ENCODE measurements at regions not wholly inside any gene's neighbourhood (a gene's known extent, or its start where the extent isn't known, plus 50 kb on each side); places are given as distances from the start of the nearest gene placed in this dataset.

DNA sequence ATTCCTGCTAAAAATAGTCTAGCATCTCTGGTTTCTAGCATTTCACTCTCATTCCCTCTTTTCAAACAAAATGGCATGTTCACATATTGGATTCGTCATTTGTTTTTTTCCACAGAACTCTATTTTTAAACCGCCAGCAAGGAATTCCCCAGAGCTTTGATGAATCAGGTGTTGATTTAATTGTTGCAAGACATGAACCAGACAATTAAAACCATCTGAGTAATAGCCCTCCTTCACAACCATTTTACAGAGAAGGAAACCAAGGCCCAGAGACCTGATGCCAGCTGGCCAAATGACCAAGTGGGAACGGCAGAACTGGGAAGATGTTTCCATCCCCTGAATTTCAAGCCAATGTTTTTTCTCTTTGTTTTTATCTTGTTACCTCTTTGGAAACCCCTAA, 167.0 kb downstream of the CAAP1 start:
- DNase-seq (ENCODE audit: low read depth) = no peak
- H3K4me3 ChIP-seq (ENCODE audit: low read depth, low read length) = no peak overlapping the region
- TF ChIP-seq, protein P1, sequence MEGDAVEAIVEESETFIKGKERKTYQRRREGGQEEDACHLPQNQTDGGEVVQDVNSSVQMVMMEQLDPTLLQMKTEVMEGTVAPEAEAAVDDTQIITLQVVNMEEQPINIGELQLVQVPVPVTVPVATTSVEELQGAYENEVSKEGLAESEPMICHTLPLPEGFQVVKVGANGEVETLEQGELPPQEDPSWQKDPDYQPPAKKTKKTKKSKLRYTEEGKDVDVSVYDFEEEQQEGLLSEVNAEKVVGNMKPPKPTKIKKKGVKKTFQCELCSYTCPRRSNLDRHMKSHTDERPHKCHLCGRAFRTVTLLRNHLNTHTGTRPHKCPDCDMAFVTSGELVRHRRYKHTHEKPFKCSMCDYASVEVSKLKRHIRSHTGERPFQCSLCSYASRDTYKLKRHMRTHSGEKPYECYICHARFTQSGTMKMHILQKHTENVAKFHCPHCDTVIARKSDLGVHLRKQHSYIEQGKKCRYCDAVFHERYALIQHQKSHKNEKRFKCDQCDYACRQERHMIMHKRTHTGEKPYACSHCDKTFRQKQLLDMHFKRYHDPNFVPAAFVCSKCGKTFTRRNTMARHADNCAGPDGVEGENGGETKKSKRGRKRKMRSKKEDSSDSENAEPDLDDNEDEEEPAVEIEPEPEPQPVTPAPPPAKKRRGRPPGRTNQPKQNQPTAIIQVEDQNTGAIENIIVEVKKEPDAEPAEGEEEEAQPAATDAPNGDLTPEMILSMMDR (IDR thresholded peaks at IDR 0.05; ENCODE audit: insufficient read depth, low read depth, low read length, missing control alignments) = no peak

DNA sequence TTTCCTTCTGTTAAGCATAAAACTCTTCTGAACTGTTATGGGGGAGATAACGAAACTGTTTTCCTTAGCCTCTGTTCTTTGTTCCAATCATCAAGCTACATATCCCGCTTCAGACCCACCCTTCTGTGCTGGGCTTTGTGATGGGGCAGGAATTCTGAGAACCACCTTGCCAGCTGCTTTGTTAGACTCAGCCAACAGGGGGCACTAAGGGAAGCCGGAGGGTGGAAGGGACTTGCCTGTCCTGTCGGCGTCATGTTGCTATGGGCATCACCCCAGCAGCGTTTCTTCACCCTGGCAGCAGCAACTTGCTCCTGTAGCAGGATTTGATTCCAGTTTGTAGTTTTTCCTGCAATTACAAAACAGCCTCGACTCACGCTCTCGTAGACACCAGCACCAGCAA, 169.1 kb downstream of the CAAP1 start:
- DNase-seq (ENCODE audit: low read depth) = peak; percentile 62
- TF ChIP-seq, protein P1 (IDR thresholded peaks at IDR 0.05; ENCODE audit: insufficient read depth, low read depth, low read length, missing control alignments) = peak; percentile 67
- H3K4me3 ChIP-seq (ENCODE audit: low read depth, low read length) = no peak overlapping the region

DNA sequence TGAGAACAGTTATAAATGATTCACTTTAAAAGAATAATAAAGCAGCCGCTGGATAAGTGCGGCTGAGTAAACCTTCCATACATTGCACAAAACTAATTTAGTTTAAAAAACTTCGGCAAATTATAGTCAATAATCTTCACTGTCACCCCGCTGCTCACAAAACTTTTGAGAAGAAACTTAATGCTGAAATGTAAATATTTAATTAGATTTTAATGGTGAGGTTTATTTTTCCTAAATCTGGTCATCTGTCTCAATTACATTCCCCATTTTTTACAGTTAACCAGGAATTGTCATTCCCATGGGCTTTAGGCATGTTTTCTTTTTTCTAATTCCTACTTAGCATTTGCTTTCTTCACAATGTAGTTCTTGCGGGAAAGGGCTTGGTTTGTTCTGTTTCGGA, 169.8 kb downstream of the CAAP1 start:
- TF ChIP-seq, protein P1 (IDR thresholded peaks at IDR 0.05; ENCODE audit: insufficient read depth, low read depth, low read length, missing control alignments) = no peak
- no peak overlapping the region for H3K4me3 ChIP-seq (ENCODE audit: low read depth, low read length)

DNA sequence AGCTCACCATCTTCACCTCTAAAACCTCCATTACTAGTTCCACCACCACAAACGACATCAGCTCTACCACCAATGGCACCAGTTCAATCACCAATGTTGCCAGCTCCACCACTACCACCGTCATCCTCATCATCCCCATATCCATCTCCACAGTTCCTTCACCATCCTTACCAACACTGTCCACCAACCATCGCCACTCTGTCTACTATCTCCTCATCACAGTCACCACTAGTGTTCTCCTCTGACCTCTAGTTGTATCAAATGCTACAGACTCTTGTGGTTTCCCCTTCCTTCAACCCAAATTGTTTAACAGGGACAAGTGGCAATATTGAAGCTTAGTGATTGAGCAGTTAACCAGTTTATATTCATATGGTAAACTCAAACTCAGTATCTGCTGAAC, 182.6 kb downstream of the CAAP1 start:
- no peak for DNase-seq (ENCODE audit: low read depth)
- TF ChIP-seq, protein P1 (IDR thresholded peaks at IDR 0.05; ENCODE audit: insufficient read depth, low read depth, low read length, missing control alignments) = no peak
- H3K4me3 ChIP-seq (ENCODE audit: low read depth, low read length) = no peak overlapping the region

More for the DNA sequence above, 169.8 kb downstream of the CAAP1 start:
- no peak for DNase-seq (ENCODE audit: low read depth)

DNA sequence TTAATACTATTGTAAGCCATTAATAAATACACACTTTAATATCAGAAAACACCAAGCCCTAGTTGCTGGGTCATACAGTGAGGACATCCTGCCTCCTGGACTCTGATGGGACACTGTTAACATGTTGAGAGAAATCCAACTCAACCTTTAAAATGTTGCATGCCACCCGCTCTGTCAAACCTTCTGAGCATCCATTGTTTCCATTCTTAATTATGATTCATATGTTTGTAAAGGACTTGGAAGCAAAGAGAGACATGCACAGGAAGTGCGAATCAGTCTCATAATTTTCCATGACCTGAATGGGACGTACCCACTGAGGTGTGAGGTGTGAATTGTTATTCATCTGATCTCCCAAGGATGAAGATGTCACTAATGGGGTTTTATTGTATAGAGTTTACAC, 186.4 kb downstream of the CAAP1 start:
- no peak overlapping the region for H3K4me3 ChIP-seq (ENCODE audit: low read depth, low read length)
- TF ChIP-seq, protein P1 (IDR thresholded peaks at IDR 0.05; ENCODE audit: insufficient read depth, low read depth, low read length, missing control alignments) = no peak
- DNase-seq (ENCODE audit: low read depth) = no peak

DNA sequence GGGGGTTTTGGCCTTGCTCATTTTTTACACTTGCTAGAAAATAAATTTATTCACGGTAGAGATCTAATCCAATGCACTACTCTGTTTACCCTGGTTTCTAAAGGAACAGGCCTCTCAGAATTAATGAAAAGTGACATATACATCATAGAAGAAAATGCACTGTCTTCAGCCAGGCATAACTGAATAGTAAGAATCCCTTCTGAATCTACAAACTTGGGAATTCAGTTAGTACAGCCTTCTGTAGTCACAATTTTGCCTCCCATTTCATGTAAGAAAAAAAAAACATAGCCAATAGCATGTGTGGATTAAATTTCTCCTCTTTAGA, 197.3 kb downstream of the CAAP1 start:
- no peak overlapping the region for H3K4me3 ChIP-seq (ENCODE audit: low read depth, low read length)
- DNase-seq (ENCODE audit: low read depth) = no peak
- TF ChIP-seq, protein P1 (IDR thresholded peaks at IDR 0.05; ENCODE audit: insufficient read depth, low read depth, low read length, missing control alignments) = no peak

DNA sequence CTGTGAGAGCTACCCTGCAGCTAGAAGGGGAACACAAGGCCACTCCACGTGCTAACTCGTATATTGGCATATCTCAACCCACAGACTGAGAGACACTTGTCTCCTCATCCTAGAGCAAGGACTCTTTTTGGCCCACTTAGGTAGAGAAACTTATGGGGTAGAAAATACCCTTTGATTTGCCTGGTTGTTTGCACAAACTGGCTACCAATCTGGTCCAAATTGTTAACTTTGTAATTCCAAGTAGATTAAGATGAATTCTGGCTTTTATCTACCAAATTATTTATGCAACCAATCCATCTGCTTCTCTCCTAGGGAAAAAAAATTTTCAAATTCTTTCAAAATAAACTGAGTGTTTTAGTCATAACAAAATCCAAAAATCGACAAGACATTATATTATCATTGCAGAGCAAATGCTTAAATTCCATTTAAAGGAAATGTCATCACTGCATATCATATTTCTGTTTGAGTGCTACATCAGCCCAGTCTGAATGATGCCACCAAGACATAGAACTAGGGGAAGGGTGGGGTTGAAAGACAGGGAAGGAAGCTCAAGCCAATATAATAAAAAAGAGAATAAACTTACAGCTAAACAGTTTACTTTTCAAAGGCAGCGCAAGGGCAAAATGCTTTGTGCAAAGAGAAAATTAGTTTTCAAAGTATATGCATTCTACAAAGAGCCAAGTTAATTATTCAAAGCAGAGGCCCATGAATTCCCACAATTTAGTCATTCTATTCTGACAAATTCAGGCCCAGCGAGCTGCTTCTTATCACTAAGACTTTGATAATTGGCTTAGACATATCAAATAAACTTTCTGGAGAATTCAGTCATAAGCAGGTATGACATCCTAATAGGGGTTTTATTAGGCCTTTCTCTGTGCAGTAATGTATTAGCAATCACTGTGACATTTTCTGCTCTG, 198.0 kb downstream of the CAAP1 start:
- H3K4me3 ChIP-seq (ENCODE audit: low read depth, low read length) = no peak overlapping the region
- DNase-seq (ENCODE audit: low read depth) = no peak
- TF ChIP-seq, protein P1 (IDR thresholded peaks at IDR 0.05; ENCODE audit: insufficient read depth, low read depth, low read length, missing control alignments) = no peak

All from GM12865 (cell line).